Peyer's patch (tissue), 4 donors: ENCODE measurements at regions not wholly inside any gene's neighbourhood (a gene's known extent, or its start where the extent isn't known, plus 50 kb on each side); places are given as distances from the start of the nearest gene placed in this dataset.
"Not testable (repeated sequence)": the region's sequence is repeated elsewhere in the genome, so short reads cannot be mapped to it uniquely, and the experiment has no call there.

Experiments
- DNase-seq, 3 donors: peaks; one replicate each; pipeline ENCODE4 v3.0.0-alpha.2; 2017 to 2019
- H3K27ac ChIP-seq, 4 donors: fragments of 200-600 bp; sonication (generic); one replicate each; pipeline ENCODE4 v1.5.1; 2016 to 2019
- H3K27me3 ChIP-seq, 2 donors: fragments of 200-600 bp; sonication (generic); one replicate each; pipeline ENCODE4 v1.5.1; 2019
- H3K36me3 ChIP-seq, 3 donors: fragments of 200-600 bp; sonication (generic); one replicate each; pipeline ENCODE4 v1.5.1; 2016 to 2019
- H3K4me1 ChIP-seq, 4 donors: fragments of 200-600 bp; sonication (generic); one replicate each; pipeline ENCODE4 v1.5.1; 2016 to 2019
- H3K4me3 ChIP-seq, 4 donors: fragments of 200-600 bp; sonication (generic); 1 replicate in 3 of 4; 2 replicates in 1 of 4; pipeline ENCODE4 v1.5.1; 2016 to 2019; ENCODE audit warnings: mild to moderate bottlenecking in 1 of 4
- H3K9me3 ChIP-seq, 4 donors: fragments of 200-600 bp; sonication (generic); one replicate each; pipeline ENCODE4 v1.5.1; 2016 to 2019; ENCODE audit warnings: mild to moderate bottlenecking in 1 of 4
- CTCF ChIP-seq, 6 experiments: fragments of 450-650 bp in 4 of 6; fragments of 200-600 bp in 2 of 6; sonication (generic) in 1 of 6; IDR thresholded peaks; one replicate each; pipeline ENCODE4 v1.5.1; 2017 to 2019; ENCODE audit warnings: antibody characterized with exemption in 6 of 6, mild to moderate bottlenecking in 3 of 6, moderate library complexity in 1 of 6
- POLR2A ChIP-seq, 2 donors: fragments of 450-650 bp; IDR thresholded peaks; one replicate each; pipeline ENCODE4 v1.5.1; 2017; ENCODE audit warnings: antibody characterized with exemption in 2 of 2, mild to moderate bottlenecking in 2 of 2, moderate library complexity in 2 of 2

- Histone ChIP-seq H3K4me1 (no peaks in the 10 kb centered on the region), H3K9me3 (no peaks in the 10 kb centered on the region), H3K27me3 (no peaks in the 10 kb centered on the region), H3K36me3 (no peaks in the 10 kb centered on the region), H3K27ac (no peak overlapping the region), H3K4me3 (no peak overlapping the region)
- TF ChIP-seq POLR2A (IDR thresholded peaks at IDR 0.05) (no peak), CTCF (IDR thresholded peaks at IDR 0.05) (no peak)
- no peak for DNase-seq
Observed at GRCh38 chr11:38784164-38784563, 2186.1 kb upstream of the RAG2 start.

- Histone ChIP-seq H3K36me3 (no peaks in the 10 kb centered on the region), H3K27ac (no peak overlapping the region), H3K4me3 (no peak overlapping the region), H3K27me3 (no peaks in the 10 kb centered on the region), H3K9me3 (no peaks in the 10 kb centered on the region), H3K4me1 (no peaks in the 10 kb centered on the region)
- no peak for TF ChIP-seq POLR2A (IDR thresholded peaks at IDR 0.05)
- TF ChIP-seq CTCF (IDR thresholded peaks at IDR 0.05) = no peak
- no peak for DNase-seq
Observed at GRCh38 chr11:38766796-38767195, 2168.8 kb upstream of the RAG2 start.

- H3K36me3 ChIP-seq = no peaks in the 10 kb centered on the region
Observed at GRCh38 chr11:38759394-38759793, 2161.4 kb upstream of the RAG2 start.

GRCh38 chr11:38756537-38756936 lies 2158.5 kb upstream of the RAG2 start:
- H3K4me3 ChIP-seq = no peak overlapping the region
- H3K27ac ChIP-seq = no peak overlapping the region
- no peak for DNase-seq
- H3K4me1 ChIP-seq = no peaks in the 10 kb centered on the region
- no peaks in the 10 kb centered on the region for H3K36me3 ChIP-seq
- no peaks in the 10 kb centered on the region for H3K9me3 ChIP-seq
- H3K27me3 ChIP-seq = no peaks in the 10 kb centered on the region
- TF ChIP-seq CTCF (IDR thresholded peaks at IDR 0.05) = no peak
- TF ChIP-seq POLR2A (IDR thresholded peaks at IDR 0.05) = no peak

More at GRCh38 chr11:38759394-38759793, 2161.4 kb upstream of the RAG2 start:
- H3K27me3 ChIP-seq = no peaks in the 10 kb centered on the region
- no peak for DNase-seq
- H3K4me3 ChIP-seq = no peak overlapping the region
- H3K4me1 ChIP-seq = no peaks in the 10 kb centered on the region
- TF ChIP-seq CTCF (IDR thresholded peaks at IDR 0.05) = no peak
- TF ChIP-seq POLR2A (IDR thresholded peaks at IDR 0.05) = no peak
- H3K9me3 ChIP-seq = no peaks in the 10 kb centered on the region
- H3K27ac ChIP-seq = no peak overlapping the region

- H3K9me3 ChIP-seq = no peaks in the 10 kb centered on the region
- no peak overlapping the region for H3K27ac ChIP-seq
- no peak for DNase-seq
- H3K27me3 ChIP-seq = no peaks in the 10 kb centered on the region
- H3K4me1 ChIP-seq = no peaks in the 10 kb centered on the region
- no peak overlapping the region for H3K4me3 ChIP-seq
- no peaks in the 10 kb centered on the region for H3K36me3 ChIP-seq
- no peak for TF ChIP-seq POLR2A (IDR thresholded peaks at IDR 0.05)
- TF ChIP-seq CTCF (IDR thresholded peaks at IDR 0.05) = no peak
Observed at GRCh38 chr11:38751421-38751820, 2153.4 kb upstream of the RAG2 start.

GRCh38 chr11:38746516-38746915 lies 2148.5 kb upstream of the RAG2 start:
- not testable (repeated sequence) for H3K36me3 ChIP-seq, H3K27me3 ChIP-seq, DNase-seq, H3K4me1 ChIP-seq, H3K4me3 ChIP-seq, H3K27ac ChIP-seq, H3K9me3 ChIP-seq
